ENCODE measurements at regions not wholly inside any gene's neighbourhood (a gene's known extent, or its start where the extent isn't known, plus 50 kb on each side); places are given as distances from the start of the nearest gene placed in this dataset.

DNA sequence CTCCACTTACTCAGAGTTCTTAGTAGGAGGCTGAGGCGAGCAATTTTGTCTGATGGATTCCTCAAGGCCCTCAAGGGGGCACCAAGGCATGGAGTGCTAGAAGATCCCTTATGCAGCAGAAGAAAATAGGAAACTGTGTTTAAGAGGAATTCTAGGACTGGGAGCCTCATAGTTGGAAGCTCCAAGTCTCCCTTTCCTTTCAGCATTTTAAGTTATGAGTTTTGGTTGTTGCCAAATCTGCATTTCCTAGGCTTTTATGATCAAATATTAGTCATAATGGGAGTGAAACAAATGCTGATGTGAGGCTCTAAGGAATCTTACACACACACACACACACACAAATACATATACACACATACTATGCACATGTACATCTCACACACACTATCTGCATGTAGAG, 714.0 kb downstream of the UTRN start:
- DNase-seq, result no peak

DNA sequence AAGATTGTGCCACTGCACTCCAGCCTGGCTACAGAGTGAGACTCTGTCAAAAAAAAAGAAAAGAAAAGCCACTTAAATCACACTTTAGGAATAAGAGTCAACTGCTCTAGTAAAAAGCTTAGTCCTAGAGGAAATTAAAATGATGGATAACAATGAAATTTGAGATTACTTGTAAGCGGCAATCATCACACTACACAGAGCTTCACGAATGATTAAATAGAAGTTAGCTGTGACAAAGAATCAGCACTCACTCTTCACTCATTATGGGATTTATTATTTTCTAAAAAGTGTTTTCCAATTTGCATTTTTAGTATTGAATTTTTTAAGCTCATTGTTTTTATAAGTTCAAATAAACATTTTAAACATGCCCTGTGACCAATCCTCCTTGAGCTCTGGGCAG, 718.0 kb downstream of the UTRN start:
- no peak for DNase-seq

DNA sequence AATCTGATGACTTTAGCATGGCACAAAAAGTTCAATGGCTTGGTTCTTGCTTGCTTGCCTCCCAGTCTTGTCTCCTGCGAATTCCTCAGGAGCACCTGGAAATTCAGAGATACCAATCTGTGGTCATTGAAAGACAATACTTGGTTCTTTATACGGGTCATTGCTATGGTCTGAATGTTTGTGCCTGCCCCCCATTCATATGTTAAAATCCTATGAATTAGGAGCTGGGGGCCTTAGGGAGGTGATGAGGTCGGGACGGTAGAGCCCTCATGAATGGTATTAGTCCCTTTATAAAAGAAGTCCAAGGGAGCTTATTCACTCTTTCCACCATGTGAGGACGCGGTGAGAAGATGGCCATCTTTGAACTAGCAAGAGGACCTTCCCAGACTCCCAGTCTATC, 721.8 kb downstream of the UTRN start:
- no peak for DNase-seq

DNA sequence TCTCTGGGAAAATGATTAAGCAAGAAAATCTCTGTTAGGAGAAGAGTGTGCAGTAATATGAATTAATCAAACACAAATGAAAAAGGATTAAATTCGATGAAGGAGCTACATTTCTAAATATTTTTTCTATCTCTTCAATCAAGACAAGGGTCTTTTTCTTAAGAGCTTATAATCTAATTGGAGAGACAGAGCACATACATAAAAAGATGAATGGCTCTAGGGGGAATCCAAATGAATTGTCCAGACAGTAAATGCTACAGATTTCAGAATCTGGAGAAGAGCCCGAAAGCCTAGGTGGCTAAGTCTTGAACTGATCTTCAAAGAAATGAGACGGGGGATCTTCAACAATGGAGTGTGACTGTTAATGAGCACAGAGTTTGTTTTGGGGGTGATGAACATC, 723.6 kb downstream of the UTRN start:
- no peak for DNase-seq

- no peak for DNase-seq
These were observed 724.6 kb downstream of the UTRN start for GRCh38 chr6:145009711-145010110.

GRCh38 chr6:145012039-145012662, 723.2 kb downstream of the EPM2A start:
- no peak for DNase-seq

DNA sequence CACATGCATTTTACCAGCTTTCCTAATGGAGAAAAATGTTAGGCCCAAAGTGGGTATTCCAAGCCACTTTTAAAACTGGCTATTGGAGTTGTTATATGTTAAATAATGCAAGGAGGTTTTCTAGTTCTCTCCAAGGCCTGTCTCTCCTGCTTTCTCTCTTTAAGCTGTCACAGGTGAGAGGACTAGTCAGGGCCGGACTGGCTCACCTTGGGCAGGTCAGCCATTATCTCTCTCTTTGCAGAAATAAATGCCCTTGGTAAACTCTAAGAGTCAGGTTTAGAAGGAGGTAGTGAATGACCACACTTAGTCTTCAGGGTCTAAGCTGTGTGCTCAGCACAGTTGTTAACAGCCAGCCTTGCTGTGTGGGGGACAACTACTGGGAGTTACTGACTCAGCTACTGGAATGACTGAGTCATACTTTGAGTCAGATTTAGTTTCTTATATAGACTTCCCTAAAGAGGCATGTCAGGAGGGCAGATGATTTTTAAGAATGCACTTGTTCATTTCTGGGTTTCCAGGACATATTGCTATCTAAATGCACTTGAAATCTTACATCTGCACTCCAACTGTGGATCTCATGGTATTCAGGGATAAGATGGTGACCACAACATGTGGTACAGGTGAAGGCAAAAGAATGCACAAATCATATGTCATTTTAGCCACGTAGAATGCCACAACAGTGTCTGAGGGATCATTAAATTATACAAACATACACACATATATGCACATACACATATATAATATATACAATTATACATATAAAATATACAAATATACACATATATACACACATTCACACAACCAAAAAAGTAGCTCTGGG, 719.4 kb downstream of the EPM2A start:
- peak; percentile 9 for DNase-seq

- no peak for DNase-seq
These were observed 718.3 kb downstream of the EPM2A start for GRCh38 chr6:145017051-145017450.

GRCh38 chr6:145017516-145017915, 717.8 kb downstream of the EPM2A start:
- no peak for DNase-seq

GRCh38 chr6:145018027-145018426, 717.3 kb downstream of the EPM2A start:
- DNase-seq, result no peak

DNA sequence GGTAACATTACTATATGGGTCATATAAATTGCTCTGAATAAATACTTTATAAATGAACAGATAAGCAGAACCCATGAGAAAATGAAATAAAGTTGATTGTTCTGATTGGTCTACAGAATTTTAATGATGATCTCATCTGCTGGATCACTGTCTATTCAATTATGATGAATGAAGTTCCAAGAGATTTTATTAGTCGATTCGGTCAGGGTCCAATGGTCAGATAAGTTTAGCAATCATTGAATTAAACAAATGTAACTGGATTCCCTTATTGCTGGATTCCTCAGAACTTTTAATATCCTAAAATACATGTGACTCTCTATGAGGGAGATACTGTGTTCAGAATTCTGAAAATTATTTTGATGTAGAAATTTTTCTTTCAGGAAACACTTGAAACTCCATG, 715.2 kb downstream of the EPM2A start:
- no peak for DNase-seq

- DNase-seq, result no peak
These were observed 714.8 kb downstream of the EPM2A start for GRCh38 chr6:145020543-145020942.

- no peak for DNase-seq
These were observed 713.0 kb downstream of the EPM2A start for GRCh38 chr6:145022199-145022796.

DNA sequence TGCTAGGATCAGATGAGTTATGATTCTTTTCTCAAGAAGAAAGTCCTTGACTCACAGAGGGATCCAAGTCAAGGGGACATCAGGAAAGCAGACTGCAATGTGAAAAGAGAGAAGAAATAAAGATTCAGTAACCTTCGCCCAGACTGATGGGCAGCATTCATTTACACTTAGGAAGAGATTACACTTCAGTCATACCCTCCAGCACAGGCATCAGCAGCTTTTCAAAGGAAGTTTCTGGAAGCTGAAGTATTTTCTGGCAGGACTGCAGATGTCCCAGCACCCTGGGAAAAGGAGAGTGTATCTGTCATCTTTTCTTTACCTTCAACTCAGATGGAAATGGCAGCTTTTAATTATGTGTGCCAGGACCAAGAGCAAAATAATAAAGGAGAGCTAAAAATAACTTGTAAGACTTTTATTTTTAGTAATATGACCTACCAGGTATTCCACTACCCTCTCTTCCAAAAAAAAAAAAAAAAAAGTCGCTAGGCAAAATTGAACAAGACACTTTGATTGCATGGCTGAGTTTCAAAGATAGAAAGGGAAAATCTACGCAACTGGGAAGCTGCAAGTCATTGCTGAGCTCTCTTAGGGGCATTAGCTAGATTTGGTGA, 712.1 kb downstream of the EPM2A start:
- DNase-seq, result no peak

- DNase-seq, result no peak
These were observed 709.8 kb downstream of the EPM2A start for GRCh38 chr6:145025488-145025887.

DNA sequence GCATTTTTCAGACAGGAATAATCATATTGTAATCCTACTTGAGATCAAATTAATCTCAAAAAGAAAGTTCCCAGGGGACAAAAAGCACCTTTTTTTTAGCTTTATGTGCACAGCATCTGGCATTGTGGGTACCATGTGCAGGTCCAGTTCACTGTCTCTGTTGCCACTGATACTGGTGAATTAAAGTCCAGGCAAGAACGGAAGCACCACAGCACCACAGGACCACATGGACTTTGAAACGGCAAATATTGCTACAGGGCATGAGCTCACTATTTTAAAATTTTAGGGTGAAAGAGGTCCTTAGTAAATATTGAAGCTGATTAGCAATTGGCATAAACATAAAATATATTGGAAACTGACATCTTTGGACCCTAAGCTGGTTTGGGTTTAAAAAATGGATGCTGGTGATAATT, 709.0 kb downstream of the EPM2A start:
- DNase-seq, result no peak

DNA sequence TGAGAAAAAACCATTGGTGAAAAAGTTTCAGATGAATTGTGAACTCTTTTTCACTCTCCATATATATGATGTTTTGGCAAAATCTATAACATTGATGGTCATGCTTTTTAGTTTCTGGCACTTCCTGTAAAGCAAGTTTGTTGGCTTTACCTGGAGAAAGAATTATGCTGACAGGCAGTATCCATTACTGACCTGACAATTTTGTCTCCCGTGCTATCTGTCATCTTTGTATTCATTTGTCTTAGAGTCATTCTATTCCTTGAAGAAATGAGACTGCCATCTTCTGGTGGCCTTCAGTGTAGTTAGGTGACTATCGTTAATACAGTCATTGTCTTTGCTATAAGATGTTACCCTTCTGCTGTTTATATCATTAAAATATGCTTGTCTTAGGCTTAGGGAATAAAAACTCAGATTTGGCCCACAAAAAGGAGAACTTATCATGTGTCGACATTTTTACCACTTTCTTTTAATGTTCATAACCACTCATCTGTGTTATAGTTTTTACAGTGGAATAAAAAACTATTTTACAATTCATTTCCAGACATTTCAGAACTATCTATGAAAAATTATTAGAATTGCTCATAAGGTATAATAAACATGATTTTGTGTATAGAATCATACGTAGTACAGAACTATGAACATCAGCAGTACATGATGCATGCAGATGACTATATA, 707.0 kb downstream of the EPM2A start:
- no peak for DNase-seq

GRCh38 chr6:145031001-145031400, 704.3 kb downstream of the EPM2A start:
- DNase-seq, result no peak

DNA sequence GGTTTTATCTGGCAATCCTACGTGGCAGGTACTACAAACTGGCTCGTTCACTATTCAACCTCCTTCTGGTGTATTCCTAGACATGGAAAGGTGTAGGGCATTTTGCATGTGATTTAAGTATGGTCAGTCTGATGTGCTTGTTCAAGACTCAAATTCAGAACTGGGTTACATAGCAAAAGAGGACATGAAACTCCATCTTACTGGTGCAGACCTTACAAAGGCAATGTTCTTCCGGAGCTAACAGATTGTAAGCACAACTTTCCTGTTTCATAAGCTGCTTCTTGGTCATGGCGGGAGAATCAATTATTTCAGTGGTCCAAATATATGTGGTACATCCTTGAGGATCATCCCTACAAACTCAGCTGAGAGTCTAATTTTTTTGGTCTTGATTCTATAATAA, 703.4 kb downstream of the EPM2A start:
- no peak for DNase-seq

- DNase-seq, result no peak
These were observed 702.7 kb downstream of the EPM2A start for GRCh38 chr6:145032562-145033145.

GRCh38 chr6:145034664-145035063, 700.7 kb downstream of the EPM2A start:
- no peak for DNase-seq

- DNase-seq, result no peak
These were observed 699.1 kb downstream of the EPM2A start for GRCh38 chr6:145036236-145036635.
